Iris pigment epithelial cell (primary cell): ENCODE measurements at regions not wholly inside any gene's neighbourhood (a gene's known extent, or its start where the extent isn't known, plus 50 kb on each side); places are given as distances from the start of the nearest gene placed in this dataset.

ENCODE experiments used
- DNase-seq: peaks from one replicate; pipeline ENCODE4 v3.0.0-alpha.2; 2011; ENCODE audit warnings: low read depth

DNA sequence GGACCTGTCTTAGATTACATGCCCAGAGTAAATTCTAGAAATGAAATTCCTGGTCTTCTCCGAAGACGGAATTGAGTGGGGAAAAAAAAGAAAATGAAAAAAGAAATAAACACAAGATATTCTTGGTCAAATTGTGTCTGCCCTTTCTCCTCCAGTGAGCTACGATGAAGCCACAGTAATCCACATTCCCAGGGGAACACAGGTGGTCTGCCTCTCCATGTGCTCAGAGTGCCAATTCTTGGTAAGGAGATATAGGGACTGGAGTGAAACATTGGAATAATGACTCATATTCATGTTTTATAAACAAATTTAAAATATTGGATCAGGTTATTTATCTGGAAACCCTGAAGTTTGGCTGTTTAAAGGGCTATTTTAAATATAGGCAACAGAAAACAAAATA is 54.2 kb upstream of the MGST2 start:
- no peak for DNase-seq

DNA sequence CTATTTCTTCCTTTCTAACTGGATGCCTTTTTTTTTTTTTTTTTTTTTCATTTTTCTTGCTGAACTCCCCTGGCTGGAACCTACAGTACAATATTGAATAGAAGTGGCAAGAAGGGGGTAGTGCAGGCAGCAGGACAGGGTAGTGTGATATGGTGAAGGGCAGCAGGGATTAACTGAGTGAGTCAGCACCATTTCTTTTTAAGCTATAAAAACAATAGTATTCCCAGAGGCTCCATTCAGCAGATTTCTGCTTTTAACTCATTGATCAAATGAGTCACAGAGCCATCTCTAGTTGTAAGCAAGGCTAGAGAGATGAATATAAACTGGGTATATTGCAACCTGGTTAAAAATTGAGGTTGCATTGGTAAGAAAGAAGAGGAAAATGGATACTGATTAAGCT is 53.6 kb upstream of the SETD7 start:
- DNase-seq, result peak; percentile 77

GRCh38 chr4:139607502-139608060 is 51.6 kb upstream of the SETD7 start:
- no peak for DNase-seq

GRCh38 chr4:139606579-139607501 is 50.8 kb upstream of the SETD7 start:
- peak; percentile 84 for DNase-seq

DNA sequence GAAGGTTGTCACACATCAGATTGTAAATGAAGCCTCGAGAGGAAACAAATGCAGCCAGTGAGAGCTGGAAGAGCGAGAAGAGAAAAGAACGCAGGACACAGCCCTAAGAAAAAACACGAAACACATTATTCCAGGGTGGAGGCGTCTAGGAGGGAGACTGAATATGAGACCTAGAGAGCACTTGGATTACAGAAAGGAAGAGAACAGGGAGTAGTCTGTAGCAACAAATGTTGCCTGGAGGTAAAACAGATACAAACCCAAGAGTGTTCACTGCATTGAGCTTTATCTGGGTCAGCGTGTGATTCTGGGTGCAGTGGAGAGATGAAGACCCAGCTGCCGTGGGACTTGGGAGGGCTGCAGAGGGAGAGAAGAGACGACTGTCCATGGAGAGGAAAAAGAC is 50.1 kb upstream of the SETD7 start:
- DNase-seq, result no peak
